ENCODE measurements at regions not wholly inside any gene's neighbourhood (a gene's known extent, or its start where the extent isn't known, plus 50 kb on each side); places are given as distances from the start of the nearest gene placed in this dataset.
"Not testable (repeated sequence)": the region's sequence is repeated elsewhere in the genome, so short reads cannot be mapped to it uniquely, and the experiment has no call there.

DNA sequence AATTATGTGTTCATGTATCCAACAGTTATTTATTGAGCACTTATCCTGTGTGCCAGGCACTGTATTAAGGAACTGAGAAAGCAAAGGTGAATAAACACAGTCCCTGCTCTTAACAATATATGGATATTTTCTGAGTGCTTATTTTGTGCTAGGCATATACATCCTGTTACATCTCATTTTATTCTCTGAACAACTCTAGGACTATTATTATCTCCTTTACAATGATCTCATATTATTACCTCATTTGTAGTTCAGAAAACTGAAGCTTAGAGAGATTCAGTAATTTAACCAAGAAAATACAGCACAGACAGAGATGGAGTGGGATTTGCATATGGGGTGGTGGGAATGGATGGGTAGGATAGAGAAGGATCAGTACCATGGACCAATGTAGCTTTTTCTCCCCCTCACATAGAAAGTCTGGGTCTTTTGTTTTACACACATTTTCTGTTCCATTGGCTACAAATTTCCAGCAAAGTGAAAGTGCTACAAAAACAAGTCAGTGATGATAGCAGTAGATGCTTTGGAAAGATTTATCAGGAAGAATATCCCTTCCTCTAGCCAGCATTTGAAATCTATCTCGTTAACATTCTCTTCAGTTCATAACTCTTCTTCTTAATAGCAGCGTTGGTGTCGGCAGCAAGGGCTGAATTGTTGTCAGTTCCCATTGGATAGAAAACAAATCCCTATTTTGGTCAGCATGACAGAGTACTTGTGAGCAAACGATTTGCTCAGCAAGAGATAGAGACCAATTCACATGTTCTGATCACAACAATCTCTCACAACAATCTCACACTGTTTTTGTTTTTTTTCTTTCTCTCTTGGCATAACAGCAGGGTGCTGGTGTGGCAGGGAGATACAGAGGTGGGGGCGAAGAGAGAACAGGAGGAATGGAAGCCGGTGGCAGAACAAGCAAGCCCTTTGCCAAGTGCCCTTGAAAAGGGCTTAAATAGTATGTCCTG lies 102.2 kb upstream of the KCTD1 start:
- no peak for DNase-seq

DNA sequence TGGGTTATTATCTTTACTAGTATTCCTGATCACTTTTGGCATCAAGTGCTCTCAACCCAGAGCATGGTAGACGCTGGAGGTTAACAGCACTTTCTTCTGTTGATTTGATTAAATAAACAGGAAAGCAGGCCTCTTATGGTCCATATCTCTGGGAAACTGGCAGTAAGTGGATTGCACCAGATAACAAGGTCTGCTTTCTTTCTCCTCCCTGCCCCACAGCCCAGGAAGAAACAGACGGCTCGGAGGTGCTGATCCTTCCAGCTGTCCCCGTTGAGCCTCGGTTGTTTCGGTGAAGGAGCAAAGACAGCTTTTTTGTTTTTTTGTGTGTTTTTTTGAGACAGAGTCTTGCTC lies 100.8 kb upstream of the KCTD1 start:
- DNase-seq: no peak

DNA sequence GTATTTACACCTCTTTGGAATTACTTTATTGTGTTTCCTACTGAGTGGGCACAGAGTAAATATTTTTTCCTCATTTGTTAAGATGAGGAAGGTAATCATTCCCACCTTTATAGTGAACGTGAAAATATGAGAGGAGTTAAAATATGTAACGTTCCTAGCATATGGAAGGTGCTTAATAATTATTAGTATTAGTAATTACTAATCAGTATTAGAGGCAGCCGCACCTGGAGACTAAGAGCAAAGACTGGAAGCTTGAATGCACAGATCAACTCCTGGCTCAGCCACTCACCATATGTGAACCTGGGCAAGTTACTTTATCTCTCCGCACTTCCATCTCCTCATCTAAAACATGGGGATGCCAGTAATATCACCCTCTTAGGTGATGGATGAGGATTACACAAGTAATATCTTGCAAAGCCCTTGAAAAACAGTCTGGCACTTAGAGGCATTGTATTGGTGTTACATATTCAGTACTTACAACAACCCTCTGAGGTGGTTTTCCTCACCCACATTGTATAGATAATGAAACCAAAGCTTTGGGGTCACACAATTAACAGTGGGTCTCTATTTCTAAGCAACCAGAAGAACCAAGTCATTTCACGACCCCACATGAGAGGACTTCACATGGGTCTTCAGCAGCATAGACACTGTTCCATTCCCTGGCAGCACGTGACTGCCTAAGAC lies 100.3 kb upstream of the KCTD1 start:
- DNase-seq: no peak

DNA sequence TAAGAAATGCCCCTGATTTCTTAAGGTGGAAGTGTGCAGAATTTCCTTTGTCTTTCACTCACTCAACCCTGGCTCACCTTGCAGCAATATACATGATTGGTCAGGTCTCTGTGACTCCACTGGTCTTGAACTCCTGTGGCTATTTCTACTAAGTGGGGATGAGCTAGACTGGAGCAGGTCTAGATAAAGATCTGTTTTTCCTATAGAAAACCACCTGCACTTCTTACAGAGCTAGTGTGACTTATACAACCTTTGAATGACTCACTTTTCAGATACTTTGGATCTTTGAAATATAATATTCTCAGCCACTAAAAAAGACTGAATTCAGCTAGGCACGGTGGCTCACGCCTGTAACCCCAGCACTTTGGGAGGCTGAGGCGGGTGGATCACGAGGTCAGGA lies 98.5 kb upstream of the KCTD1 start:
- no peak for DNase-seq

DNA sequence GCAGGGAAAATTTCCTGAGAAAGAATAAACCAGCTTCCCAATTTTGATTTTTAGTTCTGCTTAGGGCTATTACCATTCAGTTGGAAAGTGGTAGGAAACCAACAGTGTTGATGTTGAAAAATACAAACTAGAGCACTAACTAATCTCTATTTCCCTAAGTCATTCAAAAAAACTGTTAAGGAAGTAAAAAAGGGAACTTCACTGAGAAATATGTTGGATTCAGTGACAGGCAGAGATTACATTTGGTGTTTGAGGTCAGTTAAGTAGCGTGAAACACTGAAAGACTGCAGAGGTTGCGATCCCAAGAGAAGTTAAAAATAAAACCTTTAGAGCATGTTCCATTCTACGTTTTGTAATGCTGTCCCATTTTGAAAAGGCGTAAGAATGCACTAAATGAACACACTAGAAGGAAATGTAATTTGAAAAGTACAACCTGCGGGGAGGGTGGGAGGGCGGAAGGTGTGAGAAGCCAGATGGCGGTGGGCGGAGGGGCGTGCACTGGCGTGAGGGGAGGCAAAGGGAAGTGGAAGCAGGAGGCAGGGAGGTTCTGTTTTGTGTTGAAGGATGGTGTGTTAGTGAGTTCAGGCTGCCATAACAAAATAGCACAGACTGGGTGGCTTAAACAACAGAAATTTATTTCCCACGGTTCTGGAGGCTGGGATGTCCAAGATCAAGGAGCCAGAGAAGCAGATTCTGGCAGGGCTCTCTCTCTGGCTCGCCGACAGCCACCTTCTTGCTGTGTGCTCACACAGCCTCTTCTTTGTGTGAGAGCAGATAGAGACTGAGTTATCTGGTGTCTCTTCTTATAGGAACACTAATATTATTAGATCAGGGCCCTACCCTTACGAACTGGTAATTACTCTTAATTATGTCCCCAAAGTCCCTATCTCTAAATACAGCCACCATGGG lies 94.3 kb upstream of the KCTD1 start:
- DNase-seq: no peak

DNA sequence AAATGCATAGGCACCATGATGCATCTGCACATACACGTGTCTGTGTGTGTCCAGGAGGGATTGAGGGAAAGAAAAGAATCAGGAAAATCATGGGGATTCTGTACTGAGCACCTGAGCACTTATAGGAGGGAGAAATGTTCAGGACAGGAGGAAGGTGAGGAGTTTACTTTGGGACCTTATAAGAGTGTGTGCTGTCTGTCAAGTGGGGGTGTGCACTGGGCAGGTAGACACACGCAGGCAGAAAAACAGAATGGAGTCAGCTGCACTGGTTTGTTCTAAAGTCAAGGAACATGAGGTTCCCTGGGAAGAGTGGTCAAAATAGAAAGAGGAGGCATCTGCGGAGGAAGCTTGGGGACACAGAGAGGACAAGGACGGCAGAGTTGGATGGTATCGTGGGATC lies 92.2 kb upstream of the KCTD1 start:
- no peak for DNase-seq

DNA sequence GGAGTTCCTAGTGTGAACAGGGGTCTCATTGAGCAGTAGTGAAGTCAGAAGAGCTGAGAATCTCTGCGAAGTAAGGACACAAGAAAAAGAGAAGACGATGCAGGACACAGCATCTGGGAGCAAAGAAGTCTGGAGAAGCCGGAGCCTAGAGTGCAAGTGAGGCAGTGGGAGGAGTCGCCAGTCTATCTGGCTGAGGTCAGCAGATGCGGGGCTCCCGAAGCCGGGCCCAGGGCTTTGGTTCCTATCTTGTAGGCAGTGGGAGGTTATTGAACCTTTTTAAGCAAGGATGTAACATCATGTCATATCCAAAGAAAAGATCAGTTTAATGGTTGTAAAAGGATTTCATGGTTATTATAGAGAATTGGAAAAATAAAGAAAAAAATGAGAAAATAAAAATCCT lies 90.8 kb upstream of the KCTD1 start:
- no peak for DNase-seq

DNA sequence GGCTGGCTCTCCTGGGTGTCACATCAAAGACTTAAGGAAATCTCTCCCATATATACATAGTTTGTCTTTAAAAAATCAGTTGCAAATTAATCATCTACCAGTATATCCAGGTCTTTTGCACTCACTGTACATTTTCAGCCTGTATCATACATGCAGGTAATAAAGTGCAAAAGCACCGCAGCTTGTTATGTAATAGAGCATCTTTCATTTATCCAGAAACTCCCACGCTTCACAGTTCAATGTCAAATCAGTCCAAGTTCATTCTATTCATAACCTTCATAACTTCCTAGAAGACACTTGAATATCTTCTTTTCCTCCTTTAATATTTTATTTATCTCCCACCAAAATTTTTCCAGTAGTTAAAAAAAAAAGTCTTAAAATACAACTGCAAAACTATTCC lies 89.6 kb upstream of the KCTD1 start:
- DNase-seq: no peak

DNA sequence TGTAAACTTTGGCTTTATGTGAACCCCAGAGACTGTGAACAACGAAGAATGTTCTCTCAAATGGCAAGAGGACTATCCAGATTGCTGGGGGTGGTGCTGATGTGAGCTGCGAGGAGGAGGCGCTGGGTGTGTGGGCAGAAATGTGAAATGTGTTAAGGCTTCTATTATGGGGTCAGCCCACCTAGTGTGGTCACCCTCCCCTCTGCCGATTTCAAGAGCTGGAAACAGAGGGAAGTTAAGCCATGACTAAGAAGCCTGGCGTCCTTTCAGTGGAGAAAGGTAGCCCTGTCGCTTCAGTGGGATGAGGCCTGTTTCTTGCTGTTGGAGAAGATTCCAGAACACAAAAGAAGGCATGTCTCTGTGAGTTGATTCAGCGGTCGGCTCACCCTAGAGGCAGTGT lies 89.0 kb upstream of the KCTD1 start:
- no peak for DNase-seq

DNA sequence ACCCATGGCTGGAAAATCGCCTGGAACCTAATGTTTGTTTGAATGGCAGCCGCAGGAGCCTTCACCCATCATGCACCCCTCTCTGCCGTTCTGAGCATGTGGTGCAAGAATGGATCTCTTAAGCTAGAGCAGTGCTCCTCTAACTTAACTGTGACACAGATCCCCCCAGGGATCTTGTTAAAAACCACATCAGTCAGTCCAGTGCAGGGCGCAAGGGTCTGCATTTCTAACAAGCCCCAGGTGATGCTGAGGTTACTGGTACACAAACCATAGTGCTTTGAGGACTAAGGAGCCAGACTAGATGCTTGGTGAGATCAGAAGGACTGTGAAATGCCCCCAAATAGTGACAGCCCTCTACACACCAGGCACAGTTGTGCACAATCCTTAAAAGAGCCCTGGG lies 87.1 kb upstream of the KCTD1 start:
- DNase-seq: no peak

DNA sequence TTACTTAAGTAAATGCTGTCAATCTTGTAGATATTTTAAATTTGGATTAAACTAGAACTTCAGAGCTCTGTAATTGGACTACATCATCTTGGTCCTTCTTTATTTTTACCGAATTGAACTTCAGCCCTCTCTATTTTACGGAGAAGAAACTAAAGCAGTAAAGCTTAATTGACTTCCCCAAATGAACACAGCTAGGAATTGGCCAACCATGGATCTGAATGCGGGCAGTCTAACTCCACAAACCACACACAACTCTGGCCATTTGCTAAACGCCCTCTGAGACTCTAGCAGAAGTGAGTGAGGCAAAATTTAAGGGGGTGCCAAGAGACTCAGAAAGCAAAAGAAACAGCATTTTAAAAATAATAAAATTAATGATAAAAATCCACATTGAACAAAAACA lies 86.3 kb upstream of the KCTD1 start:
- DNase-seq: no peak

DNA sequence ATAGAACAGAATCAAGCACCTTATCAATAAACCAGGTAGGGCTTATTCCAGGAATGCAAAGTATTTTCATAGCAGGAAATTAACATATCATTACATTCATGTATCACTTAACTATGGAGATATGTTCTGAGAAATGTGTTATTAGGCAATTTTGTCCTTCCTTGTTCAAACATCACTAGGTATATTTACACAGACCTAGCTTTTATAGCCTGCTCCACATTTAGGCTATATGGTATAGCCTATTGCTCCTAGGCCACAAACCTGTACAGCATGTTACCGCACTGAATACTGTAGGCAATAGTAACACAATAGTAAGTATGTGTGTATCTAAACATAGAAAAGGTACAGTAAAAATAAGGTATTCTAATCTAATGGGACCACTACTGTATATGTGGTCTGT lies 82.8 kb upstream of the KCTD1 start:
- no peak for DNase-seq

DNA sequence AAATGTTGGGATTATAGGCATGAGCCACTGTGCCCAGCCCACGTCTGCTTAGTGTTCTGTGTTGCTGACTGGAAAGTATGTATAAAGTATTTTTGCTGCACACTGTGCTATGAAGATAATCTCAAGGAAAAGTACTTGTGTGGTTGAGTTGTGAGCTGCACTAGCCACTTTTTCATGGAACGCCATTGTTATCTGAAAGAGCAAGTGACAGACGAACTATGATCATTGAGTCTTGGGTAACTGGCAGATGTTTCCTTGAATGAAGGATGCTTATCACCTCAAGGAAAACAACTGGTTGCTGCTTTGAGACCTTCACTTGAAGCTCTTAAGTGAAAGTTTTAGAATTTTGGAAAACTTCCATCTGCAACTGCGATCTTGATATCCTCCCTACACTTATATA lies 82.2 kb upstream of the KCTD1 start:
- no peak for DNase-seq

DNA sequence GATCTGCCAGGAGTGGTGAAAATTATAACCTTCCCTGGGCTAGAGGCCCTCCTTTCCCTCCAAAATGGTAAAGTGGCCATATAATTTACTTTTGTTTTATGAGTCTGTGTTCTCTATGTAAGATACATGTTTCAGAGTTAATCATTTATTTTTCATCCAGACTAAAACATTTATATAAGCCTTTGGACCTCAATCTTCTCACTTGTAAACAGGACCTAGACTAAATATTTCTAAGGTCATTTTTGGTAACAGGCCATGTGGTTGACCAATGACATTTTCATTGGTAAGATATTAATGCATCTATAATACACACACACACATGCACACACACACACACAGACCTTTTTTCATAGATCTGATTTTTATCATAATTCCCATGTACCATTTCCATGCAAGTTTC lies 79.7 kb upstream of the KCTD1 start:
- no peak for DNase-seq

DNA sequence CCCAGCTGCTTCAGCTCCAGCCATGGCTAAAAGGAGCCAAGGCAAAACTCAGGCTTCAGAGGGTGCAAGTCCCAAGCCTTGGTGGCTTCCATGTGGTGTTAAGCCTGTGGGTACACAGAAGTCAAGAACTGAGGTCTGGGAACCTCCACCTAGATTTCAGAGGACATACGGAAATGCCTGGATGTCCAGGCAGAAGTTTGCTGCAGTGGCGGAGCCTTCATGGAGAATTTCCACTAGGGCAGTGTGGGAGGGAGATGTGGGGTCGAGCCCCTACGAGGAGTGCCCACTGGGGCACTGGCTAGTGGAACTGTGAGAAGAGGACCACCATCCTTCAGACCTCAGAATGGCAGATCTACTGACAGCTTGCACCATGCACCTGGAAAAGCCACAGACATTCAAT lies 76.1 kb upstream of the KCTD1 start:
- DNase-seq: no peak

DNA sequence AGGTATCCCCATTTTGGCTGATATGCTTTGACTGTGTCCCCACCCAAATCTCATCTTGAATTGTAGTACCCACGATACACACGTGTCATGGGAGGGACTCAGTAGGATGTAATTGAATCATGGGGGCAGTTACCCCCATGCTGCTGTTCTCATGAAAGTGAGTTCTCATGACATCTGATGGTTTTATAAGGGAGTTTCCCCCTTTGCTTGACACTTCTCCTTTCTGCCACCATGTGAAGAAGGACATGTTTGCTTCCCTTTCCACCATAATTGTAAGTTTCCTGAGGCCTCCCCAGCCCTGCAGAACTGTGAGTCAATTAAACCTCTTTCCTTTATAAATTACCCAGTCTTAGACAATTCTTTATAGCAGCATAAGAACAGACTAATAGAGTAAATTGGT lies 75.0 kb upstream of the KCTD1 start:
- DNase-seq: not testable (repeated sequence)

DNA sequence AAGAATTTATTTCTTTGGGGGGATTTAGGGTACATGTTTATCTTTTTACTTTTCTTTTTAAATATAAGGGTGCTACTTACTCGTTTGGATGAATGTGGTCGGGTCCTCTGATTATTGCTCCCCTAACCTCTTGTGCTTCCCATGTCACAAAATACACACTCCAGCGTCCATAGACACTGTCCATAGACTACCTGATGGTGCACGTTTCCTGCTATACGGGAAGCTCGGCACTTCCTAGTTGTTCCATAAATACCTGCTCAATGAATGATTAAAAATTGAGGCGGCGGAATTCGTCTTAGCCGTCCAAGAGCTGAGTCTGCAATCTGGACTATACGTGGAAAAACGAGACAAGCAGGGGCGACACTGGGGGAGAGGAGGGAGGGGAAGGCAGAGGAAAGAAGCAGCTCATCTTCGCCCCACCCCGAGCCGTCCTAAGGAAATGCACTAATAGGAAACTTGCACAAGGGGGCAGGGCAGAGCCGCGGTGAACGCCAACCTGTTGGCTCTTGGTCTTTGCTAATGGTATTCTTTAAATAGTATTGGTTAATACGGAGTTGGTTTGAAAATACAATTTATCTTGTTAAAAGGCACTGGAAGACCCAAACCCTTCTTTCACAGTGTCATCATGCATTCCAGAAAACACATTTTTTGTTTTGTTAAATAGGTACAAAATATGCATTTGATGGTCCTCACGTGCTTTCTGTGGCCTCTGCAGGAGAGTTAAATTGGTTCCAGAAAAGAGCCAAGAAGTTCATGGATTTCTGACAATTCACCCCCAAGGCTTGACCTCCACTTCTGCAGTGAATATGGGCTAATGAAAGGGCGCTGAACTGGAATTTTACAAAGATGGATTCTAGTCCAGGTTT lies 73.0 kb upstream of the KCTD1 start:
- peak in 2 of 3 donors; percentile 13 to 14 for DNase-seq

DNA sequence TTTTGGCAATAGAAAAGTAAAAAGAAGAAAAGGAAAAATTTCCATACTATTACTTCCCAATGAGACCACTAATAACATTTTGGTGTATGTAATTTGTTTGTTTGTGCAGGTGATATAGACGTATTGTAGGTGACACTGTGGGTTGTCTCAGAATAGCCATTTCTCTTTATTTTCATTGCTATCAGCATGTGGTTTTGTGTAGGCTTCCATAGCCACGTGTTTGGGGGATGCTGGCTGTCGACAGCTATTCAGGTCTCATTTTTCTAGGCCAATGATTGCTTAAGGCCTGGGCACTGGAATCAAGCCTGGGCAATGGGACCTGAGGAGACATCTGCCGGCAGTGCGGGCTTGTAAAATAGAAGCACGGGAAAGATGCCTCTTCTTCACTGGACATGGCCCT lies 71.0 kb upstream of the KCTD1 start:
- no peak for DNase-seq

DNA sequence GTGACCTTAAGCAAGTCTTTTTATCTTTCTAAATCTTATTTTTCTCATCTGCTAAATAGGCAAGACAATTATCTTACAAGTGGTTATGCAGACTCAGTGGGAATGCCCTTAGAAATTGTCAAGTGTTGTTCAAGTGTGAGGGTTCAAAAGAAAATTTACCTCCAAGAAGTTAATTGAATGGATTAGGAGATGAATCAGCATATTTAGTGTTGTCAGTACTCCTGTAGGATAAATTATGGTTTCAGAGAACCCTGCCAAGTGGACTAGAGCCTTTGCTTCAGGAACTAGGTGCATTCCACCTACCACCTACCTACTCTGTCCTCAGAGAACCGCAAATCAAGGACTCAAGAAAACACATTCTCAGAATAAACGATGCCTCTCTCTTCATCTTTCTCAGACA lies 69.8 kb upstream of the KCTD1 start:
- DNase-seq: no peak

DNA sequence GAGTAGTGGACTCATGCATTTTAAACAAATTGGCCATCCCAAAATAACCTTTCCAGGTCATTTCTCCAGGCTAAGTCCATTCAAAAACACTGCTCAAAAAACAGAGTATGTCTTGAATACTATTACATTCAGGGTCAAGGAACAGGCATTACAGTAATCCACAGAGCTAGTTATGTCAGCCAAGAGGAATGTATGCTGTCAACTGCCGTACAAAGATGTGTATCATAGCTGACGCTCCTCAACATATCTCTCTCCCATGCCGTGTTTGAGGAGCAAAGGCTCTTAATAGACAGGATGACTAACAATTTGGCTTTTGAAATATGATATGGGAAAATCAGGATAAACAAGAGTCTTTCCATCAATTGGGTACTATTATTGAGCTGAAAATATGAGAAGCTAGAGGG lies 68.8 kb upstream of the KCTD1 start:
- peak; percentile 6 to 80 (median 53) for DNase-seq

DNA sequence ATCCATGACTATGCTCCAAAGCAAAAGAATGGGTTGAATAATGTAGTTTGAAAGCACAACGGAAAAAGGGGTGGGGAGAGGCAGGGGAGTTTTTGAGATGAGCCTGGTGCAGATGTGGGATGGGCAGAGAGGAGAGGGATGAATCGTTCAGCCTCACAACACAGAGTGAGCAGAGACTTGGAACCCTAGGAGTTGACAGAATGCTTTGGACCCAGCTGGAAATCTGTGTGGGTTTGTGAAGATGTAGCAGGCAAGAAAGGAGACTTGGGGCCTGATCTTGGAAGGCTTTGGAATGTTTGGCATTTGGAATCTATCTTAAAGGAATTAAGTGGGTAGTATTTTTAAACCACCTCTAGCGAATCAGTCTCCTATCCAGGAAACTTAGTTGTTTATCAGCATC lies 66.0 kb upstream of the KCTD1 start:
- DNase-seq: no peak
